ENCODE measurements at regions not wholly inside any gene's neighbourhood (a gene's known extent, or its start where the extent isn't known, plus 50 kb on each side); places are given as distances from the start of the nearest gene placed in this dataset.

DNA sequence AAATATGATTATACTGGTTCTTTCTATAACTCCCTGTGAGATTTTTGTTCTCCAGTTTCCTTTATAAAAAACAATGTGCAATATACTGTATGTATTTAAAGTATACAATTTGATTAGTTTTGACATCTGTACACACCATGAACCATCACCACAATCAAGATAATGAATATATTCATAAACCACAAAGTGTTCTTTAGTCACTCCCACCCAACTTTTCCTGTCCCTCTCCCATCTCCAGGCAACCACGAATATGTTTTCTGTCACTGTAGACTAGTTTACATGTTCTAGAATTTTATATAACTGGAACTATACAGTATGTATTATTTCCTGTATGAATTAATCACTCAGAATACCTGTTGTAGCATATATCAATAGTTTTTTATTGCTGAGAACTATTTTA lies 177.0 kb upstream of the MBNL1 start:
- no peak overlapping the region for H3K27ac ChIP-seq (ENCODE audit: low read depth, low read length)
- TF ChIP-seq, protein P1, sequence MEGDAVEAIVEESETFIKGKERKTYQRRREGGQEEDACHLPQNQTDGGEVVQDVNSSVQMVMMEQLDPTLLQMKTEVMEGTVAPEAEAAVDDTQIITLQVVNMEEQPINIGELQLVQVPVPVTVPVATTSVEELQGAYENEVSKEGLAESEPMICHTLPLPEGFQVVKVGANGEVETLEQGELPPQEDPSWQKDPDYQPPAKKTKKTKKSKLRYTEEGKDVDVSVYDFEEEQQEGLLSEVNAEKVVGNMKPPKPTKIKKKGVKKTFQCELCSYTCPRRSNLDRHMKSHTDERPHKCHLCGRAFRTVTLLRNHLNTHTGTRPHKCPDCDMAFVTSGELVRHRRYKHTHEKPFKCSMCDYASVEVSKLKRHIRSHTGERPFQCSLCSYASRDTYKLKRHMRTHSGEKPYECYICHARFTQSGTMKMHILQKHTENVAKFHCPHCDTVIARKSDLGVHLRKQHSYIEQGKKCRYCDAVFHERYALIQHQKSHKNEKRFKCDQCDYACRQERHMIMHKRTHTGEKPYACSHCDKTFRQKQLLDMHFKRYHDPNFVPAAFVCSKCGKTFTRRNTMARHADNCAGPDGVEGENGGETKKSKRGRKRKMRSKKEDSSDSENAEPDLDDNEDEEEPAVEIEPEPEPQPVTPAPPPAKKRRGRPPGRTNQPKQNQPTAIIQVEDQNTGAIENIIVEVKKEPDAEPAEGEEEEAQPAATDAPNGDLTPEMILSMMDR (IDR thresholded peaks at IDR 0.05; ENCODE audit: low read depth, low read length), result no peak
- H3K4me3 ChIP-seq (ENCODE audit: low read depth, low read length), result no peak overlapping the region
- POLR2A ChIA-PET, result no interaction called here
- no peak for DNase-seq (ENCODE audit: low read depth, low spot score)
- H3K9me3 ChIP-seq (ENCODE audit: control insufficient read depth, insufficient read depth, low read length), result no peaks in the 10 kb centered on the region
- CTCF ChIA-PET, result no interaction called here
- H3K27me3 ChIP-seq (ENCODE audit: control insufficient read depth, insufficient read depth, low read length), result no peaks in the 10 kb centered on the region

DNA sequence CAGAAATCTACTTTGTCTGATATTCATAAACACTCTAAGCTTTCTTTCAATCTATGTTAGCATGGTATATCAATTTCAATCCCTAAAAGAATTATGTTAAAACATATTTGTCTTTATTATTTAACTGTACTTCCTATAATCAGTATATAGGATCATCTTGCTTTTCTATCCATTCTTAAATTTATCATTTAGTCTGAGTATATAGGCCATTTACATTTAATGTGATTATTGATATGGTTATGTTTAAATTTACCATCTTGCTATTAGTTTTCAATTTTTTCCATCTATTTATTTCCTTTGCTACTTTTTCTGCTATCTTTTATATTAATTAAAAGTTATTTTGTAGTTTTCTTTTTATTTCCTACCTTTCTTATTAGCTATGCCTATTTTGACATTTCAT lies 174.8 kb upstream of the MBNL1 start:
- TF ChIP-seq, protein P1 (IDR thresholded peaks at IDR 0.05; ENCODE audit: low read depth, low read length), result no peak
- H3K27ac ChIP-seq (ENCODE audit: low read depth, low read length), result no peak overlapping the region
- POLR2A ChIA-PET, result no interaction called here
- H3K4me3 ChIP-seq (ENCODE audit: low read depth, low read length), result no peak overlapping the region
- H3K27me3 ChIP-seq (ENCODE audit: control insufficient read depth, insufficient read depth, low read length), result no peaks in the 10 kb centered on the region
- no peaks in the 10 kb centered on the region for H3K9me3 ChIP-seq (ENCODE audit: control insufficient read depth, insufficient read depth, low read length)
- CTCF ChIA-PET, result interaction anchor here (0.6 kb wide), 1 partner anchor 274 kb away, joined by 4 read pairs; no protein-coding TSS in a partner anchor
- DNase-seq (ENCODE audit: low read depth, low spot score), result no peak

DNA sequence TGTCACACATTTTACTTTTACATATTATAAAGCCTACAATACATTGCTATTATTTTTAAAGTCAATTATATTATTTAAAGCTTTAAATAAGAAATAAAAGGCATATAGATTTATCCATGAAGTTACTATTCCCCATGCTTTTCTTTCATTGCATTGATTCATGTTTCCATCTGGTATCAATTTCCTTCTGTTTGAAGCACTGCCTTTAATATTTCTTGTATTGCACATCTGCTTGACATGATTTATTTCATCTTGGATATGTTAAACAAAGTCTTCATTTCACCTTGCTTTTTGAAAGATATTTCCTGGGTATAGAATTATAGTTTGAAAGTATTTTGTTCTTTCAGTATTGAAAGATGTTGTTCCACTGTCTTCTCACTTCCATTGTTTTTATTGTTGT lies 174.3 kb upstream of the MBNL1 start:
- Histone ChIP-seq H3K27ac (ENCODE audit: low read depth, low read length) (no peak overlapping the region), H3K4me3 (ENCODE audit: low read depth, low read length) (no peak overlapping the region), H3K27me3 (ENCODE audit: control insufficient read depth, insufficient read depth, low read length) (no peaks in the 10 kb centered on the region), H3K9me3 (ENCODE audit: control insufficient read depth, insufficient read depth, low read length) (no peaks in the 10 kb centered on the region)
- TF ChIP-seq, protein P1 (IDR thresholded peaks at IDR 0.05; ENCODE audit: low read depth, low read length), result no peak
- ChIA-PET CTCF (no interaction called here), POLR2A (no interaction called here)
- no peak for DNase-seq (ENCODE audit: low read depth, low spot score)

DNA sequence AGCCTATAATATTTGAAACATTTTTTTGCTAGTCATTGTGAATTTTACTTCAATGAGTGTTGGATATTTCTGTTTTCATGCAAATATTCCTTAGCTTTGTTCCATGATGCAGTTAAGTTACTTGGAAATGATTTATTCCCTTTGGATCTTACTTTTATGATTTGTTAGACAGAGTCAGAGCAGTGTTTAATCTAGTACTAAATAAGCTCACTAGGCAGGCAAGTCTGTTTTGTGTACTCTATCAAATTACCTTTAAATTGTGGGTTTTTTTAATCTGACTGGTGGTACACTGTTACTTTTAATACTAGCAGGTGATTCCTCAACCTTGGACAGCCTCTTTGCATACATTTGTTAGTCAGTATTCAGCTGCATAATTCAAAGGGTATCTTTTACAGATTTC lies 173.3 kb upstream of the MBNL1 start:
- POLR2A ChIA-PET, result no interaction called here
- CTCF ChIA-PET, result interaction anchor here (0.9 kb wide), 1 partner anchor 23 kb away, joined by 3 read pairs; no protein-coding TSS in a partner anchor
- TF ChIP-seq, protein P1 (IDR thresholded peaks at IDR 0.05; ENCODE audit: low read depth, low read length), result no peak
- Histone ChIP-seq H3K4me3 (ENCODE audit: low read depth, low read length) (no peak overlapping the region), H3K27me3 (ENCODE audit: control insufficient read depth, insufficient read depth, low read length) (no peaks in the 10 kb centered on the region), H3K9me3 (ENCODE audit: control insufficient read depth, insufficient read depth, low read length) (no peaks in the 10 kb centered on the region), H3K27ac (ENCODE audit: low read depth, low read length) (no peak overlapping the region)
- DNase-seq (ENCODE audit: low read depth, low spot score), result no peak

DNA sequence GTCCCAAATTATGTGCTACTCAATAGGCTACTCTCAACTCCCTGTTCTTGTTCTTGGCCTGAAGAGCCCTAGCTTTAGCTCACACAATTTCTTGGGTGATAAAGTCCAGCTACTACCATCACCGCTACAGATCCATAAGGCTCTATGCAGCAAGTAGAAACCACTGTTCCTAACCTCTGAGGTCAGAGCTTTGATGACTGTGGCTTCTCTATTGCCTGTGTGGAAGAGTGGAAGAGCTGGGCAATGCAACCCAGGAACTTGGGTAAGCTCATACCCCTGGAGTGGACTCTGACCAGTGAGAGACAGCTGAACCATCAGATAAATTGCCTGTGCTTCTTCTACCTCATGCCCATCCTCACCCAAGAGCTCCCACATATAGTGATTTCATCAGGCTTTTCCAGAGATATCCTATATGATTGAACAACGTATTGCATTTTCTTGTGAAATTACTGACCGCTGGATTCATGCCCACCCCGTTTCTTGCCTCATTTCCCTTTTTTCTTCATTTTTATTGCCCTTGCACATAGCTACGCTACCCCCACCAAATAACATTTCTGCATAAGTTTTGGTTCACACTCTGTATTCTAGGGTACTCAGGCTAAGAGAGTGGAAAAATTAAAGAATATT lies 172.3 kb upstream of the MBNL1 start:
- Histone ChIP-seq H3K27ac (ENCODE audit: low read depth, low read length) (no peak overlapping the region), H3K4me3 (ENCODE audit: low read depth, low read length) (no peak overlapping the region), H3K9me3 (ENCODE audit: control insufficient read depth, insufficient read depth, low read length) (no peaks in the 10 kb centered on the region), H3K27me3 (ENCODE audit: control insufficient read depth, insufficient read depth, low read length) (no peaks in the 10 kb centered on the region)
- TF ChIP-seq, protein P1 (IDR thresholded peaks at IDR 0.05; ENCODE audit: low read depth, low read length), result no peak
- ChIA-PET CTCF (interaction anchor here (0.9 to 1.0 kb wide), 2 partner anchors 24 to 258 kb away, joined by 3 read pairs; no protein-coding TSS in a partner anchor), POLR2A (no interaction called here)
- no peak for DNase-seq (ENCODE audit: low read depth, low spot score)
